Mesendoderm (in vitro differentiated cells): ENCODE measurements at regions not wholly inside any gene's neighbourhood (a gene's known extent, or its start where the extent isn't known, plus 50 kb on each side); places are given as distances from the start of the nearest gene placed in this dataset.

ENCODE experiments used
- DNase-seq: peaks from one replicate; pipeline ENCODE4 v3.0.0; 2013
- H2AK5ac ChIP-seq: 2 replicates; pipeline ENCODE4 v1.6.1; 2013; ENCODE audit warnings: low read length, inconsistent platforms
- H2BK120ac ChIP-seq: 2 replicates; pipeline ENCODE4 v1.6.1; 2013; ENCODE audit warnings: low read depth, mild to moderate bottlenecking, low read length, moderate library complexity, mixed read lengths
- H2BK15ac ChIP-seq: replicated peaks from 2 replicates; pipeline ENCODE4 v1.6.1; 2013; ENCODE audit warnings: low read depth, mild to moderate bottlenecking, moderate library complexity
- H2BK5ac ChIP-seq: 2 replicates; pipeline ENCODE4 v1.6.1; 2013; ENCODE audit warnings: low read length, inconsistent platforms
- H3K18ac ChIP-seq: 2 replicates; pipeline ENCODE4 v1.6.1; 2013; ENCODE audit warnings: mild to moderate bottlenecking, low read length, mixed read lengths
- H3K23ac ChIP-seq: one replicate; pipeline ENCODE4 v1.6.1; 2013; ENCODE audit warnings: low read length
- H3K27ac ChIP-seq: 2 replicates; pipeline ENCODE4 v1.5.1; 2013; ENCODE audit warnings: low read depth, mild to moderate bottlenecking, inconsistent platforms, low read length, moderate library complexity
- H3K27me3 ChIP-seq: 2 replicates; pipeline ENCODE4 v1.6.1; 2013; ENCODE audit warnings: low read length, control low read depth, mild to moderate bottlenecking, inconsistent platforms; ENCODE audit not compliant: insufficient read depth, poor library complexity
- H3K36me3 ChIP-seq: 2 replicates; pipeline ENCODE4 v1.6.1; 2013; ENCODE audit warnings: low read length, inconsistent platforms; ENCODE audit not compliant: control insufficient read depth, insufficient read depth
- H3K4ac ChIP-seq: one replicate; pipeline ENCODE4 v1.6.1; 2013; ENCODE audit warnings: low read depth, mild to moderate bottlenecking, low read length, moderate library complexity
- H3K4me1 ChIP-seq: 2 replicates; pipeline ENCODE4 v1.6.1; 2013; ENCODE audit warnings: low read depth, low read length, inconsistent platforms; ENCODE audit not compliant: control insufficient read depth
- H3K4me2 ChIP-seq: 2 replicates; pipeline ENCODE4 v1.6.1; 2013; ENCODE audit warnings: low read length
- H3K4me3 ChIP-seq: 2 replicates; pipeline ENCODE4 v1.5.1; 2013; ENCODE audit warnings: mild to moderate bottlenecking, low read length
- H3K56ac ChIP-seq: one replicate; pipeline ENCODE4 v1.6.1; 2013; ENCODE audit warnings: low read length
- H3K79me1 ChIP-seq: 2 replicates; pipeline ENCODE4 v1.6.1; 2013; ENCODE audit warnings: low read length, inconsistent platforms
- H3K79me2 ChIP-seq: 2 replicates; pipeline ENCODE4 v1.6.1; 2013; ENCODE audit warnings: mild to moderate bottlenecking, low read length; ENCODE audit not compliant: control insufficient read depth, insufficient read depth
- H3K9ac ChIP-seq: 2 replicates; pipeline ENCODE4 v1.6.1; 2013; ENCODE audit warnings: low read length, inconsistent platforms
- H4K5ac ChIP-seq: one replicate; pipeline ENCODE4 v1.6.1; 2013; ENCODE audit warnings: low read length
- H4K8ac ChIP-seq: one replicate; pipeline ENCODE4 v1.6.1; 2013; ENCODE audit warnings: low read depth, mild to moderate bottlenecking, control low read depth, low read length, moderate library complexity
- WGBS: extraction: QIAGEN DNeasy Blood & Tissue Kit; methylation state at CpG from one replicate; pipeline ENCODE4 v1.1.7; 2013; ENCODE audit warnings: low lambda C conversion rate, missing lambda C conversion rate; ENCODE audit not compliant: insufficient coverage; ENCODE audit errors: extremely low coverage; 5-methylcytosine and 5-hydroxymethylcytosine counted together

- Histone ChIP-seq H3K23ac (no peak overlapping the region), H2AK5ac (no peak overlapping the region), H4K5ac (no peak overlapping the region), H3K18ac (no peak overlapping the region), H2BK120ac (no peak overlapping the region), H3K79me2 (no peaks in the 10 kb centered on the region), H3K36me3 (no peaks in the 10 kb centered on the region), H3K4me1 (peaks cover 2% of the 10 kb centered on the region), H3K79me1 (no peaks in the 10 kb centered on the region), H3K4me2 (no peak overlapping the region), H3K4me3 (no peak overlapping the region), H3K27ac (no peak overlapping the region), H2BK15ac (no peak overlapping the region), H3K56ac (no peak overlapping the region), H3K27me3 (no peaks in the 10 kb centered on the region), H3K9ac (no peak overlapping the region), H4K8ac (no peak overlapping the region), H2BK5ac (no peak overlapping the region), H3K4ac (no peak overlapping the region)
- no peak for DNase-seq
- WGBS = no CpG with 5 or more reads among the region's 3 CpGs
Measured at GRCh38 chr12:115215544-115215943, 531.6 kb upstream of the TBX3 start.

- Histone ChIP-seq H3K4me3 (no peak overlapping the region), H3K79me2 (no peaks in the 10 kb centered on the region), H3K4me2 (no peak overlapping the region), H2BK15ac (no peak overlapping the region), H3K23ac (no peak overlapping the region), H3K4me1 (peaks cover 2% of the 10 kb centered on the region), H3K56ac (peak overlapping the region; percentile 29), H3K9ac (no peak overlapping the region), H3K18ac (peak overlapping the region; percentile 39), H2BK120ac (no peak overlapping the region), H3K4ac (peak overlapping the region; percentile 22), H4K5ac (no peak overlapping the region), H3K36me3 (no peaks in the 10 kb centered on the region), H3K79me1 (no peaks in the 10 kb centered on the region), H4K8ac (no peak overlapping the region), H2AK5ac (no peak overlapping the region), H2BK5ac (no peak overlapping the region), H3K27me3 (no peaks in the 10 kb centered on the region), H3K27ac (no peak overlapping the region)
- no CpG with 5 or more reads among the region's 6 CpGs for WGBS
- DNase-seq = peak; percentile 42
Measured at GRCh38 chr12:115213538-115214016, 529.6 kb upstream of the TBX3 start.

GRCh38 chr12:115213118-115213517, 529.1 kb upstream of the TBX3 start:
- H3K79me2 ChIP-seq = no peaks in the 10 kb centered on the region
- no peaks in the 10 kb centered on the region for H3K79me1 ChIP-seq
- no peak overlapping the region for H3K23ac ChIP-seq
- H3K9ac ChIP-seq = no peak overlapping the region
- no peaks in the 10 kb centered on the region for H3K36me3 ChIP-seq
- no peak overlapping the region for H2BK120ac ChIP-seq
- no peak for DNase-seq
- no peak overlapping the region for H2BK5ac ChIP-seq
- no peak overlapping the region for H3K56ac ChIP-seq
- H3K4me2 ChIP-seq = no peak overlapping the region
- no peak overlapping the region for H4K5ac ChIP-seq
- no peak overlapping the region for H3K27ac ChIP-seq
- no CpG with 5 or more reads among the region's 1 CpG for WGBS
- H2BK15ac ChIP-seq = no peak overlapping the region
- no peak overlapping the region for H3K4me3 ChIP-seq
- H4K8ac ChIP-seq = no peak overlapping the region
- no peaks in the 10 kb centered on the region for H3K27me3 ChIP-seq
- no peak overlapping the region for H3K4ac ChIP-seq
- H3K18ac ChIP-seq = no peak overlapping the region
- no peak overlapping the region for H2AK5ac ChIP-seq
- peaks cover 2% of the 10 kb centered on the region for H3K4me1 ChIP-seq

GRCh38 chr12:115212356-115212755, 528.4 kb upstream of the TBX3 start:
- H3K36me3 ChIP-seq = no peaks in the 10 kb centered on the region
- no peak for DNase-seq
- no peaks in the 10 kb centered on the region for H3K27me3 ChIP-seq
- no peak overlapping the region for H3K18ac ChIP-seq
- no peak overlapping the region for H2AK5ac ChIP-seq
- no peak overlapping the region for H4K5ac ChIP-seq
- H3K4me1 ChIP-seq = peaks cover 3% of the 10 kb centered on the region
- no peak overlapping the region for H3K56ac ChIP-seq
- H2BK5ac ChIP-seq = no peak overlapping the region
- H3K79me1 ChIP-seq = no peaks in the 10 kb centered on the region
- no peak overlapping the region for H3K4me2 ChIP-seq
- H3K79me2 ChIP-seq = no peaks in the 10 kb centered on the region
- no peak overlapping the region for H2BK120ac ChIP-seq
- no peak overlapping the region for H4K8ac ChIP-seq
- no peak overlapping the region for H3K4me3 ChIP-seq
- H2BK15ac ChIP-seq = no peak overlapping the region
- H3K23ac ChIP-seq = no peak overlapping the region
- no peak overlapping the region for H3K4ac ChIP-seq
- no peak overlapping the region for H3K27ac ChIP-seq
- H3K9ac ChIP-seq = no peak overlapping the region
- no CpG with 5 or more reads among the region's 1 CpG for WGBS

- no peak overlapping the region for H3K4ac ChIP-seq
- H3K56ac ChIP-seq = no peak overlapping the region
- H3K4me1 ChIP-seq = peaks cover 4% of the 10 kb centered on the region
- no peak overlapping the region for H4K8ac ChIP-seq
- no peak overlapping the region for H2BK5ac ChIP-seq
- no peak overlapping the region for H3K23ac ChIP-seq
- no peaks in the 10 kb centered on the region for H3K36me3 ChIP-seq
- H2BK15ac ChIP-seq = no peak overlapping the region
- H3K18ac ChIP-seq = no peak overlapping the region
- WGBS = no CpG with 5 or more reads among the region's 3 CpGs
- H3K27ac ChIP-seq = no peak overlapping the region
- H3K27me3 ChIP-seq = no peaks in the 10 kb centered on the region
- no peaks in the 10 kb centered on the region for H3K79me1 ChIP-seq
- no peak overlapping the region for H3K4me3 ChIP-seq
- no peak overlapping the region for H3K9ac ChIP-seq
- no peak for DNase-seq
- no peaks in the 10 kb centered on the region for H3K79me2 ChIP-seq
- H4K5ac ChIP-seq = no peak overlapping the region
- H2AK5ac ChIP-seq = no peak overlapping the region
- no peak overlapping the region for H2BK120ac ChIP-seq
- no peak overlapping the region for H3K4me2 ChIP-seq
Measured at GRCh38 chr12:115210533-115211252, 526.7 kb upstream of the TBX3 start.

GRCh38 chr12:115209230-115209629, 525.3 kb upstream of the TBX3 start:
- no peak overlapping the region for H3K9ac ChIP-seq
- no peaks in the 10 kb centered on the region for H3K36me3 ChIP-seq
- no peak overlapping the region for H3K23ac ChIP-seq
- no peak overlapping the region for H4K5ac ChIP-seq
- no peaks in the 10 kb centered on the region for H3K79me2 ChIP-seq
- H2BK120ac ChIP-seq = no peak overlapping the region
- no peak for DNase-seq
- no peak overlapping the region for H3K4ac ChIP-seq
- no peak overlapping the region for H3K27ac ChIP-seq
- no peak overlapping the region for H2AK5ac ChIP-seq
- no peak overlapping the region for H2BK15ac ChIP-seq
- H3K18ac ChIP-seq = no peak overlapping the region
- peaks cover 4% of the 10 kb centered on the region for H3K4me1 ChIP-seq
- no CpG with 5 or more reads among the region's 8 CpGs for WGBS
- no peak overlapping the region for H2BK5ac ChIP-seq
- no peak overlapping the region for H3K4me2 ChIP-seq
- no peaks in the 10 kb centered on the region for H3K27me3 ChIP-seq
- no peak overlapping the region for H3K4me3 ChIP-seq
- H3K79me1 ChIP-seq = no peaks in the 10 kb centered on the region
- no peak overlapping the region for H3K56ac ChIP-seq
- H4K8ac ChIP-seq = no peak overlapping the region
